Gastroesophageal sphincter (tissue), 3 donors: ENCODE measurements at regions not wholly inside any gene's neighbourhood (a gene's known extent, or its start where the extent isn't known, plus 50 kb on each side); places are given as distances from the start of the nearest gene placed in this dataset.

Source experiments
- EP300 ChIP-seq: sonication (generic); formaldehyde crosslinking; IDR thresholded peaks from one replicate; pipeline ENCODE4 v1.6.1; 2017; ENCODE audit warnings: antibody characterized with exemption, mild to moderate bottlenecking
- POLR2A ChIP-seq, 2 donors: fragments of 450-650 bp; IDR thresholded peaks; one replicate each; pipeline ENCODE4 v1.6.1; 2017; ENCODE audit warnings: antibody characterized with exemption in 2 of 2, mild to moderate bottlenecking in 2 of 2, moderate library complexity in 1 of 2
- POLR2AphosphoS5 ChIP-seq: sonication (generic); formaldehyde crosslinking; IDR thresholded peaks from one replicate; pipeline ENCODE4 v1.6.1; 2017; ENCODE audit warnings: antibody characterized with exemption
- TF ChIP-seq, protein P1 (sequence below), 4 experiments: fragments of 200-600 bp in 2 of 4; fragments of 450-650 bp in 2 of 4; sonication (generic) in 1 of 4; IDR thresholded peaks; one replicate each; pipeline ENCODE4 v1.5.1; 2017 to 2019; ENCODE audit warnings: antibody characterized with exemption in 4 of 4, mild to moderate bottlenecking in 2 of 4, moderate library complexity in 2 of 4

- TF ChIP-seq, protein P1, sequence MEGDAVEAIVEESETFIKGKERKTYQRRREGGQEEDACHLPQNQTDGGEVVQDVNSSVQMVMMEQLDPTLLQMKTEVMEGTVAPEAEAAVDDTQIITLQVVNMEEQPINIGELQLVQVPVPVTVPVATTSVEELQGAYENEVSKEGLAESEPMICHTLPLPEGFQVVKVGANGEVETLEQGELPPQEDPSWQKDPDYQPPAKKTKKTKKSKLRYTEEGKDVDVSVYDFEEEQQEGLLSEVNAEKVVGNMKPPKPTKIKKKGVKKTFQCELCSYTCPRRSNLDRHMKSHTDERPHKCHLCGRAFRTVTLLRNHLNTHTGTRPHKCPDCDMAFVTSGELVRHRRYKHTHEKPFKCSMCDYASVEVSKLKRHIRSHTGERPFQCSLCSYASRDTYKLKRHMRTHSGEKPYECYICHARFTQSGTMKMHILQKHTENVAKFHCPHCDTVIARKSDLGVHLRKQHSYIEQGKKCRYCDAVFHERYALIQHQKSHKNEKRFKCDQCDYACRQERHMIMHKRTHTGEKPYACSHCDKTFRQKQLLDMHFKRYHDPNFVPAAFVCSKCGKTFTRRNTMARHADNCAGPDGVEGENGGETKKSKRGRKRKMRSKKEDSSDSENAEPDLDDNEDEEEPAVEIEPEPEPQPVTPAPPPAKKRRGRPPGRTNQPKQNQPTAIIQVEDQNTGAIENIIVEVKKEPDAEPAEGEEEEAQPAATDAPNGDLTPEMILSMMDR (IDR thresholded peaks at IDR 0.05) = no peak
- TF ChIP-seq EP300 (no peak), POLR2AphosphoS5 (no peak), POLR2A (IDR thresholded peaks at IDR 0.05) (no peak)
These were observed 157.2 kb downstream of the EDEM1 start for GRCh38 chr3:5344707-5345106.
